ENCODE measurements at regions not wholly inside any gene's neighbourhood (a gene's known extent, or its start where the extent isn't known, plus 50 kb on each side); places are given as distances from the start of the nearest gene placed in this dataset.

GRCh38 chr15:29900237-29901189 is 78.2 kb upstream of the TJP1 start:
- TF ChIP-seq CTCF (IDR thresholded peaks at IDR 0.05; ENCODE audit: low read depth, low read length) (no peak), EZH2phosphoT487 (IDR thresholded peaks at IDR 0.05; ENCODE audit: low read depth) (no peak)

Data from OCI-LY3 (cell line).